ENCODE measurements at regions not wholly inside any gene's neighbourhood (a gene's known extent, or its start where the extent isn't known, plus 50 kb on each side); places are given as distances from the start of the nearest gene placed in this dataset.

- ChIA-PET POLR2A (no interaction called here), CTCF (interaction anchor here (0.9 to 2.5 kb wide), 6 partner anchors 8 to 240 kb away, joined by 3 to 8 read pairs (median 4); no protein-coding TSS in a partner anchor)
- BruUV-seq (replicated peaks), result no TSS peak
- Histone ChIP-seq H3K27ac (ENCODE audit: insufficient read depth, low read depth, low read length) (no peak overlapping the region), H3K4me2 (ENCODE audit: insufficient read depth, low read length) (no peak overlapping the region), H3K9me3 (replicated peaks; ENCODE audit: control insufficient read depth, insufficient read depth, low read length) (no peaks in the 10 kb centered on the region), H2AFZ (ENCODE audit: low read depth, low read length) (no peak overlapping the region), H3K27me3 (ENCODE audit: control insufficient read depth in 2 of 2, insufficient read depth in 2 of 2, low read length in 2 of 2) (peaks cover 8 to 9% of the 10 kb centered on the region in 2 experiments), H3K36me3 (ENCODE audit: control insufficient read depth in 2 of 2, extremely low read depth in 1 of 2, insufficient read depth in 2 of 2, low read length in 2 of 2) (no peaks in the 10 kb centered on the region), H3K4me3 (replicated peaks in 1 of 3; ENCODE audit: insufficient read depth in 1 of 3, low read depth in 1 of 3, low read length in 3 of 3) (no peak overlapping the region), H4K20me1 (replicated peaks; ENCODE audit: control insufficient read depth, extremely low read depth, insufficient read depth, low read length) (no peaks in the 10 kb centered on the region), H3K9me1 (replicated peaks; ENCODE audit: control insufficient read depth, extremely low read depth, insufficient read depth, low read length) (no peaks in the 10 kb centered on the region), H3K9ac (replicated peaks; ENCODE audit: extremely low read depth, insufficient read depth, low read length) (no peak overlapping the region), H3K4me1 (ENCODE audit: control insufficient read depth, extremely low read depth, insufficient read depth, low read length) (no peaks in the 10 kb centered on the region), H3K79me2 (ENCODE audit: control insufficient read depth, insufficient read depth, low read length) (no peaks in the 10 kb centered on the region)
- intact Hi-C loops (cut with micrococcal nuclease) (loop anchor here (5.0 to 10.0 kb wide), 3 partner anchors 98 to 733 kb away; partner anchors contain the start of gene PHIP), dilution Hi-C loops (cut with MboI; ENCODE audit: extremely low pct_ligation_motif_present, low sequenced_read_pairs) (no loop called here)
- DNase-seq (ENCODE audit: low read depth, low spot score), result no peak
- FAIRE-seq, result no peak
- TF ChIP-seq POLR2A (IDR thresholded peaks at IDR 0.05; ENCODE audit: low read depth, low read length) (no peak), FOS (IDR thresholded peaks at IDR 0.05; ENCODE audit: borderline replicate concordance, insufficient read depth, low read length) (no peak)
Observed at GRCh38 chr6:79810185-79810705, 137.1 kb downstream of the ELOVL4 start.

DNA sequence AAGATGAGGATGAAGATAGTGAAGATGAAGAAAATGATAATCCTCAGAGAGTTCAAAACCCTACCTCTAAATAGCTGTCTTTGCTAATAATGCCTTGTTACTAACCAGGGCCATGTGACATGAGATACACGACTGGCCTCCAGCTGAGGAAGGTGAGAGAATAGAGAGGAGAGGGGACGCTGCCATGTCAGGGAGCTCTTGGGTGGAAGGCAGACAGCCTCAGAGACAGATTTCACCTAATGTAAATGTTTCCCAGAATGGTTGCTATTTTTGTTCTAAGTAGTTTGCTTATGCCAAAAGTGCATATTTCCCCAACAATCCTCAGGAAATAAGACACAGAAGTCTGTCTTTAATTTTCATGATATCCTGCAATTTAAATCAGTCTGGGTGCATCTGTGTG lies 138.4 kb downstream of the ELOVL4 start:
- Histone ChIP-seq H3K9me3 (replicated peaks; ENCODE audit: control insufficient read depth, insufficient read depth, low read length) (no peaks in the 10 kb centered on the region), H3K9ac (replicated peaks; ENCODE audit: extremely low read depth, insufficient read depth, low read length) (no peak overlapping the region), H3K36me3 (ENCODE audit: control insufficient read depth in 2 of 2, extremely low read depth in 1 of 2, insufficient read depth in 2 of 2, low read length in 2 of 2) (no peaks in the 10 kb centered on the region), H3K9me1 (replicated peaks; ENCODE audit: control insufficient read depth, extremely low read depth, insufficient read depth, low read length) (no peaks in the 10 kb centered on the region), H3K79me2 (ENCODE audit: control insufficient read depth, insufficient read depth, low read length) (no peaks in the 10 kb centered on the region), H3K4me1 (ENCODE audit: control insufficient read depth, extremely low read depth, insufficient read depth, low read length) (no peaks in the 10 kb centered on the region), H4K20me1 (replicated peaks; ENCODE audit: control insufficient read depth, extremely low read depth, insufficient read depth, low read length) (no peaks in the 10 kb centered on the region), H2AFZ (ENCODE audit: low read depth, low read length) (no peak overlapping the region), H3K4me3 (replicated peaks in 1 of 3; ENCODE audit: insufficient read depth in 1 of 3, low read depth in 1 of 3, low read length in 3 of 3) (no peak overlapping the region), H3K4me2 (ENCODE audit: insufficient read depth, low read length) (no peak overlapping the region), H3K27ac (ENCODE audit: insufficient read depth, low read depth, low read length) (no peak overlapping the region), H3K27me3 (ENCODE audit: control insufficient read depth in 2 of 2, insufficient read depth in 2 of 2, low read length in 2 of 2) (peaks cover 7 to 8% of the 10 kb centered on the region in 2 experiments)
- CTCF ChIA-PET, result interaction anchor here (2.5 kb wide), 1 partner anchor 31 kb away, joined by 8 read pairs; no protein-coding TSS in a partner anchor
- TF ChIP-seq CTCF (IDR thresholded peaks at IDR 0.05; ENCODE audit: extremely low read depth in 1 of 2, insufficient read depth in 1 of 2, low read depth in 1 of 2, low read length in 2 of 2) (no peak), POLR2A (IDR thresholded peaks at IDR 0.05; ENCODE audit: low read depth, low read length) (no peak), MYC (IDR thresholded peaks at IDR 0.05; ENCODE audit: low read depth, low read length) (no peak), POLR2AphosphoS5 (IDR thresholded peaks at IDR 0.05; ENCODE audit: insufficient read depth, low read depth, low read length) (no peak), FOS (IDR thresholded peaks at IDR 0.05; ENCODE audit: borderline replicate concordance, insufficient read depth, low read length) (no peak), JUN (IDR thresholded peaks at IDR 0.05; ENCODE audit: borderline replicate concordance, insufficient read depth, insufficient read length, low read depth) (no peak), EZH2 (IDR thresholded peaks at IDR 0.05; ENCODE audit: borderline replicate concordance, low read depth, low read length, severe bottlenecking) (no peak), GATA2 (IDR thresholded peaks at IDR 0.05; ENCODE audit: insufficient read depth, insufficient read length, low read depth, low read length) (no peak)
- TF ChIP-seq, protein P1, sequence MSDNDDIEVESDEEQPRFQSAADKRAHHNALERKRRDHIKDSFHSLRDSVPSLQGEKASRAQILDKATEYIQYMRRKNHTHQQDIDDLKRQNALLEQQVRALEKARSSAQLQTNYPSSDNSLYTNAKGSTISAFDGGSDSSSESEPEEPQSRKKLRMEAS (IDR thresholded peaks at IDR 0.05; ENCODE audit: insufficient read depth, insufficient read length), result no peak
- dilution Hi-C loops (cut with MboI; ENCODE audit: extremely low pct_ligation_motif_present, low sequenced_read_pairs) (no loop called here), intact Hi-C loops (cut with micrococcal nuclease) (no loop called here)
- no TSS peak for BruUV-seq (replicated peaks)
- POLR2A ChIA-PET, result no interaction called here
- FAIRE-seq, result no peak
- DNase-seq (ENCODE audit: low read depth, low spot score), result no peak

Data from endothelial cell of umbilical vein (primary cell).